Islet precursor cell (in vitro differentiated cells): ENCODE measurements at regions not wholly inside any gene's neighbourhood (a gene's known extent, or its start where the extent isn't known, plus 50 kb on each side); places are given as distances from the start of the nearest gene placed in this dataset.
"Not testable (repeated sequence)": the region's sequence is repeated elsewhere in the genome, so short reads cannot be mapped to it uniquely, and the experiment has no call there.

Source experiments
- DNase-seq: peaks from one replicate; pipeline ENCODE4 v3.0.0-alpha.2; 2018

- DNase-seq = no peak
Measured at GRCh38 chr9:75626860-75627259, 263.6 kb upstream of the PCSK5 start.

DNA sequence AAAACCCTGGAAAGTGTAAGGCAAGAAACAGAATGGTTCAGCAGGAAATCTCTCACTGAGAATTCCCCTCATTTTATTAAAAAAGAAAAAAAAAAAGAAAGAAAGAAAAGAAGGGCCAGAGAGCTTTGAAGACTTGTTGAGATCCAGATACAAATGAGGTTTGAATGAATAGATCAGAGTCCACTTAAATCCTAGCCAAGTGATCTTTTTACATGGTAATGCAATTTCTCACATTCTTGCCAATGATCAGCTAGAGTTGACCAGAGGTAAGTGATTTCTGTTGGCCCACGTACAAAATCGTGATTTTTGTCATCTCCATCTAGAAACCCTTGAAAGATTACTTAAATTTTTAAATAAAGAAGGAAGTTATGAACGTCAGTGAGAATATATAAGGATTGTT is 261.5 kb upstream of the PCSK5 start:
- no peak for DNase-seq

DNA sequence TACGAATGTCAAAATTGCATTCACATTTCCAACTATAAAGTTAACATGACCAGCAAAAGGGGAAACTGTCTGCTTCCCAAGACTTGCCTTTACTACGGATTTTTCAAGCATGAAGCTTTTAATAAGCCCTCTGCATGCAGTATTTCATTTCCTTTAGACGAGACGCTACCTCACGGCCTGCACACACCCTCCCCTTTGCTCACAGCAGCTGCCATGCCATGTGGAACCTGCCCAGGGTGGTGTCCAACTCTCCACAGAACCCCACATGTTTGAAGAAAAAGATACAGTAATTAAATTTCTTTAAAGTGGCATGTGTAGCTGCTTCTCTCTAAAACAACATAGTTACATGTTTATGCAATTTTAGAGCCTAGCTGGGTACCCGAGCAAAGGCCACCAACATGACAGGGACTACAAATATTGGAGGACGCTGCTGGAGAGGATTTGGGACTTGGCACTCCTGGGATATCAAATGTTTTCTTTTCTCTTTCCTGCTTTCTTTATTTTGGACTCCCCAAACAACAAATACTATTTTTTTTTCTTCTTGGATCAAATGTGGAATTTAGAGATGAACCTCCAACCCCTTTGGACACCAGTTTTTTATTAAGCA is 256.9 kb upstream of the PCSK5 start:
- DNase-seq = no peak

DNA sequence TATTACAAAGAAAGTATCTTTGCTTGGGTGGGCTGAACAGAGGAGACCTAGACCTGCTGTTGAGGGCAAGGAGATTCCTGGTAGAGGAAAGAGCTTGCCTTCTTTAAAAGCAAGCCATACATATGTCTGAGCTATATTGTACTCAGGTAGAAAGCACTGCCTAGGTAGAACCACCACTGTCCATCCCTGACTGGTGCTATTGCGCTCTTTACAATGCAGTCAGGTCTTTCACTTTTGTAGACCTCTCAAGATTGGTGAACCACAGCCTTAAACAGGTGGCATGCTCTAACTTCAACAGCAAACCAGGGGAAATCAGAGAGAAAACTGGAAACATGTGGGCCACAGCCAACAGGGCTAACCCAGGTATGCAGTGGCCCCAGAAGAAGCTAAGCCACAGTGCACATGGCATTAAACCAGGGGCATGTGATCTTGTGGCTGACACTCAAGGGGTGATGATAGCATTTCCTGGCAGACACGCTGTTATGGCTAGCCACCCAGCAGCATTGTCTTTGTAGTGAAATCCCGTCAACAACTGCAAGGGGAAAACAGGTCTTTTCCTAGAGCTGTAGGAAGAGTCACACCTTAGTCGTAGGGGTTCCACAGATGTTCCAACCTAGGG is 253.9 kb upstream of the PCSK5 start:
- no peak for DNase-seq

DNA sequence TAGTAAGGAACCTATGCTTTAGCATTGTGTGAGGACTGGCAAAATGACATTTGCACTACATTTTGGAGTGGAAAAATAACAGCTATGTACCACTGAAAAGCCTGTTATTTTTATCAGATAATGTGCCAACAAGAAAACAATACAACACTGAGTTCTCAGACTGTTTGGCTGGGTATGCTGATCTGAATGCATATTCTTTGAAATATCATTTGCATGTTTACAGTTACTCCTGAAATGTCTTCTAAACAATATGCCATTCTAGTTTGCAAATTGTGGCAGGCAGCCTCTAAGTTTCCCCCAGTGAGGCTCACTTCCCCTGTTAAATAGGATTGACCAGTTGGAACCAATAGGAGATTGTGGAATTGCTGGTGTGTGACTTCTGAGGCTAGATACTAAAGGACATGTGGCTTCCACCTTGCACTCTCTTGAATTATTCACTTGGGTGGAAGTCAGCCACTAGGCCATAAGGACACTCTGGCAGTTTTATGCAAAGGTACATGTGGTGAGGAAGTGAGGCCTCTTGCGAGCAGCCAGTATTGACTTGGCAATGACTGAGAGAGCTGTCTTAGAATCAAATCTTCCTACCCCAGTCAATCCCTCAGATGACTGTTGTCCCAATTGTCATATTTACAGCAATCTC is 250.4 kb upstream of the PCSK5 start:
- DNase-seq = no peak

GRCh38 chr9:75642522-75642921 is 248.0 kb upstream of the PCSK5 start:
- no peak for DNase-seq

DNA sequence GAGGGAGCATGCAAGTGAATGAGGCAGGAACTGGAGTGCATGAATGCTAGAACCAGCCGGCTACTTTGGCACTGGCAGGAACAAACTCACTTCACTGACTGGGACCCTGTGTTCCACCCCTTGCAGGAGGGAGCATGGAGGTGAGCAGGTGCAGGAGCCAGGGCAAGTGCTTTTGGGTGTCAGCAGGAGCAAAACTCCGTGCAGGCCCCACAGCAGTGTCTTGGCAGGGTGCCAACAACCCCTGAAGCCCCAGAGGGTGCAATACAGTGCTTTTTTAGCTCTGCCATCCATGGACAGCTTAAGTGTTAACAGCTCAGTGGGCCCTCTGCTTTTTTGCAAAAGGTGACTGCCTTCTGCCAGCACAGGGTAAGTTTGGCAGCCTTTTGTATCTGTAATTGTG is 245.8 kb upstream of the PCSK5 start:
- DNase-seq = peak; percentile 45

DNA sequence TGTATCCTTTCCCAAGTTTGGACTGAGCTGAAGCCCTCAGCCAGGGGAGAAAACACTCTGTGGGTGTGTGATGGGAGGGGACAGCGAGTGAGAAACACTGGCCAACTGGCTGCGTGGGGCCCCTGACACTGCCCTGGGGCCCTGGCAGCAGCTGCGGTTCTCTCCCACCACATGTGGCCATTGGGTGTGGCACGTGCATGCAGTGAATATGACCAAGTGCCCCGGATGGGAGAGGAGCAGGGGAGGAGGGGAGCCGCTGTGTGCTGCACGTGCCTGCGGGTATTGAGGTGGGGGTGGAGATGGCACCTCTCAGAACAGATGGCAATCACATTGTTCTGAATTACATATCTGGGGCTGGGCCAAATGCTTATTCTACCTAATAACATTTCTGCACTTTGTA is 242.4 kb upstream of the PCSK5 start:
- DNase-seq = no peak

GRCh38 chr9:75649060-75649459 is 241.4 kb upstream of the PCSK5 start:
- DNase-seq = peak; percentile 44

DNA sequence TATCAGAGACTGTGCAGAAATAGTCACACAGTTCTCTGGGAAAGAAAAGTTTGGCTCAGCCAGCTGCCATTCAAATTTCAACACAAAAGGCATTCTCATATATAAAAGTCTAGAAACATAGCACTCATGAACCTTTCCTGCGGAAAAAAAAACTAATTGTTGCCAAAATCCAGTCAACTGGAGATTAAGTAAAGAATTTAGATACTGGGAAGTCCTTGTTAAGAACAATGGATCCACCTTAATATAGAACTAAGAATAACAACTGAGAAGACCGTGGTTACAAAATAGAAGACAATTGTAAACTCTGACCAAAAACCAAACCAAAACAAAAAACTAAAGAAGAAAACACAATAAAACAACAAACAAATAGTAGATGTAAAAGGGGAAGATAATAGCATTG is 238.8 kb upstream of the PCSK5 start:
- no peak for DNase-seq

- no peak for DNase-seq
Measured at GRCh38 chr9:75653335-75653734, 237.1 kb upstream of the PCSK5 start.

- DNase-seq = no peak
Measured at GRCh38 chr9:75653750-75654149, 236.7 kb upstream of the PCSK5 start.

GRCh38 chr9:75657015-75657414 is 233.5 kb upstream of the PCSK5 start:
- no peak for DNase-seq

GRCh38 chr9:75658301-75658905 is 232.1 kb upstream of the PCSK5 start:
- peak; percentile 68 for DNase-seq

DNA sequence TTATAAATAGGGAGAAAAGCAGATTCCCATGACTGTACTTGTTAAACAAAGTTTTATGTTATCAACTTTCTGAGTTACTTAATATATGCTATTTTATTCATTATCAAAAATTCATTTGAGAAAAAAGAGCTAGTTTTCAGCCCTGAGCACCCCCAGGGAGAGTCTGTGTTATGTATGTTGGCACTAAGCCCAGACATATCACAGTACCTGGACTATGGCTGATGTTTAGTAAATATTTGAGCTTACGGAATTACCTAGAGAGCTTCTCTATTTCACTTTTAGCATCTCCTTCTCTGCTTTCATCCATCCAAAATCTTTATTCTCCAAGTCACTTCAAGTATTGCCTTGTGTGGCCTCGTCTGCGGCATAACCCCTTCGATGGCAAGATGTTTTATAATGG is 225.9 kb upstream of the PCSK5 start:
- DNase-seq = no peak

DNA sequence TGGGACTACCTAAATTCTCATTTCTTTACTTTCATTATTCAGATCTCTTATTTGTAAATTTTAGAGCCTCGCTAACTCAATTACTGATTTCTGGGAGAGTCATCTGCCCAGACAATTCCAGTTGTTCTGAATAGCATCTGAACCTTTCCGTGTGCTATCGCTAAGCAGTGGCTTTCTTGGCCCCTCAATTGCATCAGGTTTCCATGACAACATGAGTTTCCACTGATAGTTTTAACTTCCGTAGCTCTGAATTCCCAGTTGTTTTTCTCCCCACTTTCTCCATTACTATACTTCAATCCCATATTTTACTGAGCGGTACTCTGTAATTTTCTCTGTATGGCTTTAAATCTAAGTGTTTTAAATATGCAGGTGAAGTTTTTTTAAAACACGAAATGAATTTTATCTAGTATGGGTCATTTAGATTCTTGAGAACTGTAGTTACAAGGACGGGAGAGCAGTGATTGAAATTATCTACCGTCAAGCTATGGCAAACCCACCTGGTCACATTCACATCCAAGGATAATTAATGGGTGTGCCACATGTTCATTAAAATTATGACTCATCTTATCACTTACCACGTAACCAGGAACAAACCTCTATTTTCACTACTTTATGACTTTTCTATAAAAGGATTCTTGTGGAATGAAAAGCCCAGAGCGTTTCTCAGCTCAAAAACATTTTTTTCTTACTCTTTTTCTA is 223.5 kb upstream of the PCSK5 start:
- DNase-seq = no peak

DNA sequence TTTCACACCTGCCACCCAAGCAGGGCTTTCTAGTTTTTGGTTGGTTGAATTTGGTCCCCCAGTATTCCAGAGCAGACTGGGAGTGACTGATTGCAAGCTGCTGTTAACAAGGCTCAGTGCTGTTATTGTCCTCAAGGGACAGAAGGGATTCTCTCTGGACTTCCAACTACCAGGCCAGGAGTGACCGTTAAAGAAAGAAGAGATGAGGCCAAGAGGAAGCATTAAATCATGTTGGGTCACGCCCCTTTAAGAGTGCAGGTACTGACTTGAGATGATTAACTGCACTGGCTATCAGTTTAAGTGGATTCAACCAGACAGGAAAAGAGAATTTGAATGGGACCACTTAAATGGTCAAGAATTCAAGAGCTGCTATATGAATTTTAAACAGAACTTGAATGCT is 220.8 kb upstream of the PCSK5 start:
- no peak for DNase-seq

DNA sequence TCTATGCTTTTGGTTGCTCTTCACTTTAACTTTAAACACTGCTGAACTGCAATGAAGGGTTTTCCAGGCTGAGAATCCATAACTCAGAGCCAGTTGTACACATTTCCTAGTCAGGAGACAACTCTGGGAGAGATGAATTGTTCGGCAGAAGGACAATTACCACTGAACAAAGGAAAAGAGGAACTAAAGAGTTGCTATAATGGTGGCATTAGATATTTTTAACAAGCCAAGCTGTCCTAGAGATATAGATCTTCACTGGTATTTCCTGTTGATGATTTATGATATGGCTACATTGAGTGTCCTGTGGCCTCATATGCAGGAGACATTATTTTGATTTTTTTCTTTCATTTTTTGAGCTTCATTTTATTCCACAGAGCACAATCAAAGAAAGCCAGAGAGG is 219.1 kb upstream of the PCSK5 start:
- DNase-seq = no peak

GRCh38 chr9:75672478-75672877 is 218.0 kb upstream of the PCSK5 start:
- DNase-seq = no peak

DNA sequence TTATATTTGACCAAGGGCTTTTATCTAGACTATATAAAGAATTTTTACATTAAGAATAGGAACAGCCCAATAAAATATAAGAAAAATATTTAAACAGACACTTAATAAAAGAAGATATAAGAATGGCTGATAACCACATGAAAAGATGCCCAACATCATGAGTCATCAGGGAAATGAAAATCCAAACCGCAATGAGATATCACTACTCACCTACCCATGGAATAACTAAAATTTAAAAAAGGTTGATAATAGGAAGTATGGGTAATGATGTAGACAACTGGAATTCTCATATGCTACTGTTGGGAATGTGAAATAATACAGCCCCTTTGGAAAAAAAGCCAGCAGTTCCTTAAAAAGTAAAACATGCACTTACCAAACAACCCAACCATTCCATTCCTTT is 206.9 kb upstream of the PCSK5 start:
- no peak for DNase-seq

DNA sequence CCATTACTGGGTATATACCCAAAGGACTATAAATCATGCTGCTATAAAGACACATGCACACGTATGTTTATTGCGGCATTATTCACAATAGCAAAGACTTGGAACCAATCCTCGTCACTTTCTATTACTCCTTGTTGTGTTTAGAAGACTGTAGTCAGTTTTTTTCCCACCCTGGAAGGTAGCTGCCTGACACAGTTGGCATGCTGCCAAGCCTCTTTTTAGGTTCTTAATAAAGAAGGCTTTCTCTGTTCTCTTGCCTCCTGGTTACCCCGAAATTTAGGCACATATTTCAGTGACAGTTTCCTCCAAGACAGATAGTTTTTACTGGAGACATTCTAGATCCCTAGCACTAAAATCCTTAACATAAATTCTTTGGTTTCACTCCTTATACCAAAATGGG is 205.4 kb upstream of the PCSK5 start:
- no peak for DNase-seq

GRCh38 chr9:75687359-75687953 is 203.0 kb upstream of the PCSK5 start:
- no peak for DNase-seq

- DNase-seq = not testable (repeated sequence)
Measured at GRCh38 chr9:75690551-75690950, 199.9 kb upstream of the PCSK5 start.
